ENCODE measurements at regions not wholly inside any gene's neighbourhood (a gene's known extent, or its start where the extent isn't known, plus 50 kb on each side); places are given as distances from the start of the nearest gene placed in this dataset.

- TF ChIP-seq CTCF (conservative IDR thresholded peaks at IDR 0.05) (no peak), ZFX (IDR thresholded peaks at IDR 0.05) (no peak)
These were observed 160.4 kb downstream of the ZIC5 start for GRCh38 chr13:99811067-99811700.

Measured in C4-2B (cell line).